ENCODE measurements at regions not wholly inside any gene's neighbourhood (a gene's known extent, or its start where the extent isn't known, plus 50 kb on each side); places are given as distances from the start of the nearest gene placed in this dataset.

DNA sequence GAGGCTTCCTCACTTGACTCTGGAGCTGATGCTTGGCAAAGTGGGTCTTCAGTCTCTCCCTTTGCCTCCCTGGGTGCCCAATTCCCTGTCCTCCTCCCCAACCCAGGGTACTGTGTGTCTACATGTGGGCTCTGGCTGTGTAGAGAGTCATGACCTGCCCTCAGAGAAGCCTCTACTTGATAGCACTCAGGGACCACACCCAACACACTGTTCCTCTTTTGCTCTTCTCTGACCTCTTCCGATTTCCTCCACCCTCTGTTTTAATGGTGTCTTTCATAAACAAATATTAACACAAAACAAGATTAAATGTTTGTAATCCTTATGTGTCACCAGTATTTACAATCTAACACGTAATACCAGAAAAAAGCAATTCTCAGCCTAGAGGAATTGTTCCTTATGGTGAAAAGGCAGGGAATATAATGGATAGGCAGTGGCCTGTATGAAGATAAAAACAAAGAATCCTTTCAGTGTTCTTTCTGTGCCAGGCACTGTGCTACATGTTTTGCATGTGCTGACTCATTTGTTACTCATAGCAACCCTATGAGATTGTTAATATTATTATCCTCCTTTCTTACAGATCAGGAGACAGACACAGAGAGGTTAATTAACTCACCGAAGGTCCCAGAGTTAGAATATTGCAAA, 58.2 kb downstream of the HSD3B1 start:
- Histone ChIP-seq H3K4me2 (ENCODE audit: low read length) (no peak overlapping the region), H3K27me3 (ENCODE audit: insufficient read depth, low read length) (peaks cover 12% of the 10 kb centered on the region), H3K9me3 (ENCODE audit: insufficient read depth, low read depth, low read length) (no peaks in the 10 kb centered on the region), H3K9ac (ENCODE audit: low read length) (no peak overlapping the region), H3K36me3 (ENCODE audit: insufficient read depth, low read length) (no peaks in the 10 kb centered on the region), H3K79me2 (ENCODE audit: insufficient read depth, low read length) (no peaks in the 10 kb centered on the region), H3K4me3 (ENCODE audit: insufficient read depth, low read depth, low read length) (no peak overlapping the region), H3K4me1 (ENCODE audit: insufficient read depth, low read length) (no peaks in the 10 kb centered on the region), H3K27ac (ENCODE audit: low read depth, low read length) (no peak overlapping the region), H2AFZ (ENCODE audit: low read depth, low read length) (no peak overlapping the region), H4K20me1 (ENCODE audit: insufficient read depth, low read length) (no peaks in the 10 kb centered on the region)
- no peak overlapping the region for H3K4me3 Mint-ChIP-seq (ENCODE audit: unreplicated experiment)
- peaks cover 8% of the 10 kb centered on the region for H3K36me3 Mint-ChIP-seq (ENCODE audit: low read depth, unreplicated experiment)
- FAIRE-seq = no peak
- no peak for TF ChIP-seq EZH2 (IDR thresholded peaks at IDR 0.05; ENCODE audit: insufficient read depth, low read length)
- no peak for TF ChIP-seq CTCF (IDR thresholded peaks at IDR 0.05; ENCODE audit: insufficient read depth, low read depth, low read length)
- peaks cover 27% of the 10 kb centered on the region for H3K4me1 Mint-ChIP-seq (ENCODE audit: low read depth, unreplicated experiment)
- no peaks in the 10 kb centered on the region for H3K9me3 Mint-ChIP-seq (ENCODE audit: unreplicated experiment)
- H3K27me3 Mint-ChIP-seq (ENCODE audit: low read depth, unreplicated experiment) = peaks cover 7% of the 10 kb centered on the region
- H3K27ac Mint-ChIP-seq (ENCODE audit: unreplicated experiment) = peak overlapping the region; percentile 16
- no peak for DNase-seq (ENCODE audit: low read depth)

- peaks cover 5% of the 10 kb centered on the region for H3K27me3 Mint-ChIP-seq (ENCODE audit: low read depth, unreplicated experiment)
- no peaks in the 10 kb centered on the region for H3K79me2 ChIP-seq (ENCODE audit: insufficient read depth, low read length)
Observed at GRCh38 chr1:119569095-119569494, 62.1 kb downstream of the HSD3B1 start.

More at GRCh38 chr1:119569095-119569494, 62.1 kb downstream of the HSD3B1 start:
- Histone ChIP-seq H3K4me3 (ENCODE audit: insufficient read depth, low read depth, low read length) (no peak overlapping the region), H2AFZ (ENCODE audit: low read depth, low read length) (no peak overlapping the region), H4K20me1 (ENCODE audit: insufficient read depth, low read length) (no peaks in the 10 kb centered on the region), H3K27ac (ENCODE audit: low read depth, low read length) (no peak overlapping the region), H3K9me3 (ENCODE audit: insufficient read depth, low read depth, low read length) (no peaks in the 10 kb centered on the region), H3K36me3 (ENCODE audit: insufficient read depth, low read length) (no peaks in the 10 kb centered on the region), H3K4me2 (ENCODE audit: low read length) (no peak overlapping the region), H3K9ac (ENCODE audit: low read length) (no peak overlapping the region), H3K4me1 (ENCODE audit: insufficient read depth, low read length) (no peaks in the 10 kb centered on the region), H3K27me3 (ENCODE audit: insufficient read depth, low read length) (peaks cover 10% of the 10 kb centered on the region)
- peaks cover 17% of the 10 kb centered on the region for H3K36me3 Mint-ChIP-seq (ENCODE audit: low read depth, unreplicated experiment)
- FAIRE-seq (no peak), DNase-seq (ENCODE audit: low read depth) (no peak)
- peaks cover 21% of the 10 kb centered on the region for H3K4me1 Mint-ChIP-seq (ENCODE audit: low read depth, unreplicated experiment)
- H3K4me3 Mint-ChIP-seq (ENCODE audit: unreplicated experiment) = no peak overlapping the region
- TF ChIP-seq EZH2 (IDR thresholded peaks at IDR 0.05; ENCODE audit: insufficient read depth, low read length) (no peak), CTCF (IDR thresholded peaks at IDR 0.05; ENCODE audit: insufficient read depth, low read depth, low read length) (no peak)
- peaks cover 6% of the 10 kb centered on the region for H3K9me3 Mint-ChIP-seq (ENCODE audit: unreplicated experiment)
- H3K27ac Mint-ChIP-seq (ENCODE audit: unreplicated experiment) = no peak overlapping the region
